ENCODE measurements at regions not wholly inside any gene's neighbourhood (a gene's known extent, or its start where the extent isn't known, plus 50 kb on each side); places are given as distances from the start of the nearest gene placed in this dataset.
A peak's percentile ranks its signal among the peaks of the same experiment; 100 is the strongest.
"Not testable (repeated sequence)": the region's sequence is repeated elsewhere in the genome, so short reads cannot be mapped to it uniquely, and the experiment has no call there.

DNA sequence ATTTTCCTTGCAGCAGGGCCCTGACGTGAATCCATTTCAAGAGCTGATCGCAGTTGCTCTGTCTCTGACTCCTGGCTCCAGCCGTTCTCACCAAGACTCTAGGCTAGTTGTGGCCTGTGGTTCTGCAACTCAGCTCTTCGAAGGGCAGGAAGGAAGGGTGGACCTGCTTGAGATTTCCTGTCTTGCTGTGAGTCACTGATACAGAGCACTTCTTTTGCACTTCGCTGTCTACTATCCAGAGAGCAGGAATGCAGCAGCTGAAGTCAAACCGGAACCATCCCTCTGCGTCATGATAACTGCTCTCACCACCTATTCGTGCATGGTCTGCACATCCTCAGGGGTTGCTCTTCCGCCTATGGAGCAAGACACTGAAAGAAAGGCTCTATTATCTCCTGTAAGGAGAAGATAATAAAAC lies 59.7 kb downstream of the RAP2B start:
- peak; percentile 99 for DNase-seq (ENCODE audit: low read depth)
- TF ChIP-seq, protein P1, sequence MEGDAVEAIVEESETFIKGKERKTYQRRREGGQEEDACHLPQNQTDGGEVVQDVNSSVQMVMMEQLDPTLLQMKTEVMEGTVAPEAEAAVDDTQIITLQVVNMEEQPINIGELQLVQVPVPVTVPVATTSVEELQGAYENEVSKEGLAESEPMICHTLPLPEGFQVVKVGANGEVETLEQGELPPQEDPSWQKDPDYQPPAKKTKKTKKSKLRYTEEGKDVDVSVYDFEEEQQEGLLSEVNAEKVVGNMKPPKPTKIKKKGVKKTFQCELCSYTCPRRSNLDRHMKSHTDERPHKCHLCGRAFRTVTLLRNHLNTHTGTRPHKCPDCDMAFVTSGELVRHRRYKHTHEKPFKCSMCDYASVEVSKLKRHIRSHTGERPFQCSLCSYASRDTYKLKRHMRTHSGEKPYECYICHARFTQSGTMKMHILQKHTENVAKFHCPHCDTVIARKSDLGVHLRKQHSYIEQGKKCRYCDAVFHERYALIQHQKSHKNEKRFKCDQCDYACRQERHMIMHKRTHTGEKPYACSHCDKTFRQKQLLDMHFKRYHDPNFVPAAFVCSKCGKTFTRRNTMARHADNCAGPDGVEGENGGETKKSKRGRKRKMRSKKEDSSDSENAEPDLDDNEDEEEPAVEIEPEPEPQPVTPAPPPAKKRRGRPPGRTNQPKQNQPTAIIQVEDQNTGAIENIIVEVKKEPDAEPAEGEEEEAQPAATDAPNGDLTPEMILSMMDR (conservative IDR thresholded peaks at IDR 0.05; ENCODE audit: low read depth, low read length) = no peak
- H3K4me3 ChIP-seq (ENCODE audit: low read depth, low read length) = peak overlapping the region; percentile 15

DNA sequence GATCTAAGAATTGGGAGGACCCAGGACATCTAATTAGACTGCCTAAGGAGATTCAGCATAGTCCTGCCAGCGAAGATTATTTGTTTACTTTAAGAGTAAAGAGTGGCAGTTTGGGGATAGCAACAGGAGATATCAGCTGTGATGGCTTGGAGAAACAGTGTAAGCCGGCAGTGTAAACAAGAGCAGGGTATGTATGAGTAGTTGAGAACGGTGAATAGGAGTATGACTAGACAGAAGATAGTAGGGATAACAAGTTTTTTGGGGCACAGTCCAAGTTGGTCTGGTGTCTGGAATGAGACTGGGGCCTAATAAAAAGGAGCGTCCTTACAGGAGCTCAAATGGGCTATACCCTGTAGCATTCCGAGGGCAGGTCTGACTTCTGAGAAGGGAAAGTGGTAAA lies 64.9 kb downstream of the RAP2B start:
- not testable (repeated sequence) for DNase-seq (ENCODE audit: low read depth); H3K4me3 ChIP-seq (ENCODE audit: low read depth, low read length)

DNA sequence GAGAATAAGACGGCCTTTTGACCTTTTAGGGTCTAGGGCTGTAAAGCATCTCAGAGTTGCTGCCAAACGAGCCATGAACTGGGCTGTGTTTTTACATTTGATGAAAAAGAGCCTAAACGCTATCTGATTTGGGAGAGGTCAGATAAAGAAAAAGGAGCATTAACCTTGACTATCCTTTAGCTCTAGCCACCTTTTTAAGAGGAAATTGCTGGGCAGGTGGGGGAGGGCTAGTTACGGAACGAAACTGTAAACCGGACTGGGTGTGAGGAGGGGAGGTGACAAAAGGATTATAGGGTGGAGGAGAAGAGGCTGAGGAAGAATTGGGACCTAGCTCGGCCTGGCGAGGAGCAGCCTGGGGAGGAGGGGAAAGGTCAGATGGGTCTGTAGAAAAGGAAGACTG lies 68.4 kb downstream of the RAP2B start:
- DNase-seq (ENCODE audit: low read depth); H3K4me3 ChIP-seq (ENCODE audit: low read depth, low read length): not testable (repeated sequence)

DNA sequence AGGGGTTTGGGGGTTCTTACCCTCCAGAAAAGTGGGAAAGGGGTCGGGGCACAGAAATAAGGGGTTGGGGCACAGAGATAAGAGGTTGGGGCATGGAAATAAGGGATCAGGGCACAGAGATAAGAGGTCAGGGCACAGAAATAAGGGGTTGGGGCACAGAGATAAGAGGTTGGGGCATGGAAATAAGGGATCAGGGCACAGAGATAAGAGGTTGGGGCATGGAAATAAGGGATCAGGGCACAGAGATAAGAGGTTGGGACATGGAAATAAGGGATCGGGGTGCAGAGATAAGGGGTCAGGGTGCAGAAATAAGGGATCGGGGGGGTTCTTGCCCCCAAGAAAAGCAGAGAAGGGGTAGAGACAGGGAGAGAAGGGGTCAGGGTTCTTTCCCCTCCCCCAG lies 69.2 kb downstream of the RAP2B start:
- not testable (repeated sequence) for DNase-seq (ENCODE audit: low read depth); H3K4me3 ChIP-seq (ENCODE audit: low read depth, low read length)

DNA sequence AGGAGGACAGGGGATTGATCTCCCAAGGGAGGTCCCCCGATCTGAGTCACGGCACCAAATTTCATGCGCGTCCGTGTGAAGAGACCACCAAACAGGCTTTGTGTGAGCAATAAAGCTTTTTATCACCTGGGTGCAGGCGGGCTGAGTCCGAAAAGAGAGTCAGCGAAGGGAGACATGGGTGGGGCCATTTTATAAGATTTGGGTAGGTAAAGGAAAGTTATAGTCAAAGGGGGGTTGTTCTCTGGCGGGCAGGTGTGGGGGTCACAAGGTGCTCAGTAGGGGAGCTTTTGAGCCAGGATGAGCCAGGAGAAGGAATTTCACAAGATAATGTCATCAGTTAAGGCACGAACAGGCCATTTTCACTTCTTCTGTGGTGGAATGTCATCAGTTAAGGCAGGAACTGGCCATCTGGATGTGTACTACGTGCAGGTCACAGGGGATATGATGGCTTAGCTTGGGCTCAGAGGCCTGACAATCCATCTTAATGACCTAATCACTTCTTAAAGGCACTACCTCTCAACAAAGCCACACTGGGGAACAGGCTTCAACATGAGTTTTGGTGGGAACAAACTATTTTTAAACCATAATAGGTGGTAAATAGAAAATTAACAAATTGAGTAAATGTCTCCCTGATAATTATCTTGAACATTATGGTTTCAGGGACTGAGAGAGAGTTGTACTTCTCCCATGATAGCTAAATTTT lies 70.2 kb downstream of the RAP2B start:
- DNase-seq (ENCODE audit: low read depth) = peak; percentile 49
- H3K4me3 ChIP-seq (ENCODE audit: low read depth, low read length) = not testable (repeated sequence)

DNA sequence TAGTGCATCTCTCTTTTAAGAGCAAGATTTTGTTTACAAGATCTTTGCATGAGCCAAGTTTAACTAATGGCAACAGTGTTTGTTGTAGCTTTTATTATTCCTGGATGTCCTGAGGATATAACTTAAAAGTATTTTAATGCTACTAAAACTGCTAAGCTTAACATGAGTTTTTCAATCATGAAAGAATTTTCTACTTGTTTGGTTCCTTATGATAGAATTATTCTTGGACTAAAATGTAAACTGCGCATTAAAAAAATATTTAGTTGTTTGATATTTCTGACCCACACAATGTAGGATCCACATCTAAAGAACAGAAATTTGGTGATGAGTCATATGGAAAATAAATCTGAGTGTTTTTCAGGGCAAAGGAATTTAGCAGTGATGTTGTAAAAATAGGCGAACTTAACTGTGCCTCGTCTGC lies 70.8 kb downstream of the RAP2B start:
- TF ChIP-seq, protein P1 (conservative IDR thresholded peaks at IDR 0.05; ENCODE audit: low read depth, low read length) = no peak
- no peak overlapping the region for H3K4me3 ChIP-seq (ENCODE audit: low read depth, low read length)
- peak; percentile 84 for DNase-seq (ENCODE audit: low read depth)

DNA sequence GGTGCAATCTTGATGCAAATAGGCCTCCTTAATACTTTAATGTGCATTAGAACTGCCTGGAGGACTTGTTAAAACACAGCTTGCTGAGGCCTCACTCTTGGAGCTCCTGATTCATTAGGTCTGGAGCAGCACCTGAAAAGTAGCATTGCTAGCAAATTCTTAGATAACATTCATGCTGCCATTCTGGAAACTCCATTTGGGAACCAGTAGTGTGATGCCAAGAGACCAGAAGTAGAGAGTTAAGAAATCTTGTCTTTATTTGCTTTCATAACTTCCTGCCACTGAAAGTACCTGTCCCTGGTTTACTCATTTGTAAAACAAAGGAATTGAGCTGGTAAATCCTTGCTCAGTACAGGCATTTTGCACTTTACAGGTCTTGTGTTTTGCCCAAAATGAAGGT lies 72.0 kb downstream of the RAP2B start:
- TF ChIP-seq, protein P1 (conservative IDR thresholded peaks at IDR 0.05; ENCODE audit: low read depth, low read length) = no peak
- H3K4me3 ChIP-seq (ENCODE audit: low read depth, low read length) = no peak overlapping the region
- DNase-seq (ENCODE audit: low read depth) = no peak

DNA sequence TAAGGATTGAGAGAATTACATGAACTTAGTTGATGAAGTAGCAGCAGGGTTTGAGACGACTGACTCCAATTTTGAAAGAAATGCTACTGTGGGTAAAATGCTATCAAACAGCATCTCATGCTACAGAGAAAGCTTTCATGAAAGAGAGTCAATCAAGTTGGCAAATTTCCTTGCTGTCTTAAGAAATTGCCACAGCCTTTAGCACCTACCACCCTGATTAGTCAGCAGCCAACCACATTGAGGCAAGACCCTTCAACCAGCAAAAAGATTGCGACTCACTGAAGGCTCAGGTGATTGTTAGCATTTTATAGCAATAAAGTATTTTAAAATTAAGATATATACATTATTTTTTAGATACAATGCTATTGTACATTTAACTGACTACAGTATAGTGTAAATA lies 80.9 kb downstream of the RAP2B start:
- TF ChIP-seq, protein P1 (conservative IDR thresholded peaks at IDR 0.05; ENCODE audit: low read depth, low read length) = no peak
- H3K4me3 ChIP-seq (ENCODE audit: low read depth, low read length) = no peak overlapping the region
- no peak for DNase-seq (ENCODE audit: low read depth)

DNA sequence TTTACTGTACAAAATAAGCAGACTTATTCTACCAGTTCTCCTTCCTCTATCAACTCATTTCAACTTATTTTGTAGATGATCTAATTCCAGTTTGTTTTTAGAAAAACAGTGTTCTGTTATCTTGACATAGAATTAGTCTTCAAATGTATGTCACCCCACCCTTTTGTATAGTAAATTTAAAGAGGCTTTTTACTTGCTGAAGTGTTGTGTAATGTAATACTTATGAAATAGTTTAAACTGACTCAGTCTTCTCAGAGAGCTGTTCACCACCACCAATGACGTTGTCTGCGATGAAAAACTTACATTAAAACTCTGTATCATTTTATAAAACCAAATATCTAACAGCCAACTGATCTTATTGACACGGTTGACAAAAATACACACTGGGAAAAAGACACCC lies 82.9 kb downstream of the RAP2B start:
- TF ChIP-seq, protein P1 (conservative IDR thresholded peaks at IDR 0.05; ENCODE audit: low read depth, low read length) = no peak
- peak; percentile 58 for DNase-seq (ENCODE audit: low read depth)
- no peak overlapping the region for H3K4me3 ChIP-seq (ENCODE audit: low read depth, low read length)

Data from choroid plexus epithelial cell (primary cell).